HEK293 (cell line): ENCODE measurements at regions not wholly inside any gene's neighbourhood (a gene's known extent, or its start where the extent isn't known, plus 50 kb on each side); places are given as distances from the start of the nearest gene placed in this dataset.

Experiments used
- BCL11B ChIP-seq: fragments of 450-650 bp; formaldehyde crosslinking; IDR thresholded peaks from 2 replicates; pipeline ENCODE4 v1.5.1; 2016; ENCODE audit warnings: low read depth, missing biosample characterization, missing genetic modification characterization
- FEZF1 ChIP-seq: fragments of 450-650 bp; formaldehyde crosslinking; IDR thresholded peaks from 2 replicates; pipeline ENCODE4 v1.5.1; 2016; ENCODE audit warnings: missing biosample characterization, missing genetic modification characterization
- HIC1 ChIP-seq: fragments of 450-650 bp; formaldehyde crosslinking; IDR thresholded peaks from 2 replicates; pipeline ENCODE4 v1.5.1; 2016; ENCODE audit warnings: missing biosample characterization, missing genetic modification characterization
- MZF1 ChIP-seq: fragments of 450-650 bp; formaldehyde crosslinking; IDR thresholded peaks from 2 replicates; pipeline ENCODE4 v1.5.1; 2017; ENCODE audit warnings: missing biosample characterization, missing genetic modification characterization, borderline replicate concordance
- PBX3 ChIP-seq: sonication (generic); formaldehyde crosslinking; IDR thresholded peaks from 2 replicates; pipeline ENCODE4 v1.8.1; 2022; ENCODE audit warnings: mild to moderate bottlenecking, moderate library complexity, missing genetic modification reagents
- PRDM1 ChIP-seq: fragments of 450-650 bp; formaldehyde crosslinking; IDR thresholded peaks from 2 replicates; pipeline ENCODE4; 2016; ENCODE audit warnings: missing biosample characterization, missing genetic modification characterization
- RBAK ChIP-seq: fragments of 450-650 bp; formaldehyde crosslinking; IDR thresholded peaks from 2 replicates; pipeline ENCODE4 v1.5.1; 2016; ENCODE audit warnings: missing biosample characterization, missing genetic modification characterization
- REPIN1 ChIP-seq: fragments of 450-650 bp; formaldehyde crosslinking; IDR thresholded peaks from 2 replicates; pipeline ENCODE4 v1.5.1; 2017; ENCODE audit warnings: missing biosample characterization, missing genetic modification characterization, low read depth
- SP2 ChIP-seq: fragments of 450-650 bp; formaldehyde crosslinking; IDR thresholded peaks from 2 replicates; pipeline ENCODE4 v1.5.1; 2016; ENCODE audit warnings: missing biosample characterization, missing genetic modification characterization
- ZFP37 ChIP-seq: fragments of 450-650 bp; formaldehyde crosslinking; IDR thresholded peaks from 2 replicates; pipeline ENCODE4 v1.5.1; 2016; ENCODE audit warnings: missing biosample characterization, missing genetic modification characterization
- ZFP69B ChIP-seq: fragments of 450-650 bp; formaldehyde crosslinking; IDR thresholded peaks from 2 replicates; pipeline ENCODE4 v1.5.1; 2016; ENCODE audit warnings: missing biosample characterization, missing genetic modification characterization
- ZNF10 ChIP-seq: fragments of 450-650 bp; formaldehyde crosslinking; IDR thresholded peaks from 2 replicates; pipeline ENCODE4 v1.5.1; 2017; ENCODE audit warnings: missing biosample characterization, missing genetic modification characterization
- ZNF114 ChIP-seq: fragments of 450-650 bp; formaldehyde crosslinking; IDR thresholded peaks from 2 replicates; pipeline ENCODE4 v1.5.0; 2017; ENCODE audit warnings: missing biosample characterization, missing genetic modification characterization
- ZNF121 ChIP-seq: fragments of 450-650 bp; formaldehyde crosslinking; IDR thresholded peaks from 2 replicates; pipeline ENCODE4 v1.5.1; 2016; ENCODE audit warnings: missing biosample characterization, missing genetic modification characterization
- ZNF138 ChIP-seq: fragments of 450-650 bp; formaldehyde crosslinking; IDR thresholded peaks from 2 replicates; pipeline ENCODE4 v1.5.1; 2016; ENCODE audit warnings: missing biosample characterization, missing genetic modification characterization, borderline replicate concordance
- ZNF148 ChIP-seq: fragments of 450-650 bp; formaldehyde crosslinking; IDR thresholded peaks from 2 replicates; pipeline ENCODE4 v1.5.0; 2017; ENCODE audit warnings: missing biosample characterization, missing genetic modification characterization, borderline replicate concordance
- ZNF19 ChIP-seq: fragments of 450-650 bp; formaldehyde crosslinking; IDR thresholded peaks from 2 replicates; pipeline ENCODE4; 2016; ENCODE audit warnings: missing biosample characterization, missing genetic modification characterization, low read depth
- ZNF2 ChIP-seq: fragments of 450-650 bp; formaldehyde crosslinking; IDR thresholded peaks from 2 replicates; pipeline ENCODE4 v1.5.1; 2016; ENCODE audit warnings: missing biosample characterization, missing genetic modification characterization
- ZNF24 ChIP-seq: fragments of 450-650 bp; formaldehyde crosslinking; IDR thresholded peaks from 2 replicates; pipeline ENCODE4 v1.5.1; 2016; ENCODE audit warnings: missing biosample characterization, missing genetic modification characterization
- ZNF311 ChIP-seq: fragments of 450-650 bp; formaldehyde crosslinking; IDR thresholded peaks from 2 replicates; pipeline ENCODE4 v1.5.1; 2017; ENCODE audit warnings: missing biosample characterization, missing genetic modification characterization, borderline replicate concordance
- ZNF510 ChIP-seq: fragments of 450-650 bp; formaldehyde crosslinking; IDR thresholded peaks from 2 replicates; pipeline ENCODE4 v1.5.1; 2018; ENCODE audit warnings: mild to moderate bottlenecking, missing genetic modification characterization, missing biosample characterization; ENCODE audit not compliant: insufficient replicate concordance
- ZNF514 ChIP-seq: fragments of 450-650 bp; formaldehyde crosslinking; IDR thresholded peaks from 2 replicates; pipeline ENCODE4 v1.5.1; 2016; ENCODE audit warnings: missing biosample characterization, missing genetic modification characterization
- ZNF529 ChIP-seq: fragments of 450-650 bp; formaldehyde crosslinking; IDR thresholded peaks from 2 replicates; pipeline ENCODE4 v1.5.1; 2017; ENCODE audit warnings: missing genetic modification characterization, missing biosample characterization; ENCODE audit not compliant: insufficient replicate concordance
- ZNF555 ChIP-seq: fragments of 450-650 bp; formaldehyde crosslinking; conservative IDR thresholded peaks from 2 replicates; pipeline ENCODE4 v1.5.1; 2017; ENCODE audit warnings: missing biosample characterization, mild to moderate bottlenecking, missing genetic modification characterization, inconsistent platforms
- ZNF600 ChIP-seq: fragments of 450-650 bp; formaldehyde crosslinking; IDR thresholded peaks from 2 replicates; pipeline ENCODE4 v1.5.1; 2016; ENCODE audit warnings: missing biosample characterization, missing genetic modification characterization
- ZNF677 ChIP-seq: fragments of 450-650 bp; IDR thresholded peaks from 2 replicates; pipeline ENCODE4 v1.5.0; 2018; ENCODE audit warnings: missing biosample characterization, mild to moderate bottlenecking, missing genetic modification characterization, moderate library complexity
- ZNF830 ChIP-seq: fragments of 450-650 bp; IDR thresholded peaks from 2 replicates; pipeline ENCODE4 v1.5.0; 2018; ENCODE audit warnings: missing biosample characterization, missing genetic modification characterization, low read depth, mild to moderate bottlenecking, moderate library complexity
- ZSCAN30 ChIP-seq: fragments of 450-650 bp; IDR thresholded peaks from 2 replicates; pipeline ENCODE4 v1.5.1; 2018; ENCODE audit warnings: missing biosample characterization, mild to moderate bottlenecking, missing genetic modification characterization, moderate library complexity
- TF ChIP-seq, protein P1 (sequence below): fragments of 450-650 bp; formaldehyde crosslinking; IDR thresholded peaks from 2 replicates; pipeline ENCODE4 v1.5.1; 2017; ENCODE audit warnings: missing biosample characterization, mild to moderate bottlenecking, missing genetic modification characterization, moderate library complexity
- TF ChIP-seq, protein P2 (sequence below): fragments of 450-650 bp; formaldehyde crosslinking; IDR thresholded peaks from 2 replicates; pipeline ENCODE4 v1.5.1; 2017; ENCODE audit warnings: missing biosample characterization, missing genetic modification characterization

DNA sequence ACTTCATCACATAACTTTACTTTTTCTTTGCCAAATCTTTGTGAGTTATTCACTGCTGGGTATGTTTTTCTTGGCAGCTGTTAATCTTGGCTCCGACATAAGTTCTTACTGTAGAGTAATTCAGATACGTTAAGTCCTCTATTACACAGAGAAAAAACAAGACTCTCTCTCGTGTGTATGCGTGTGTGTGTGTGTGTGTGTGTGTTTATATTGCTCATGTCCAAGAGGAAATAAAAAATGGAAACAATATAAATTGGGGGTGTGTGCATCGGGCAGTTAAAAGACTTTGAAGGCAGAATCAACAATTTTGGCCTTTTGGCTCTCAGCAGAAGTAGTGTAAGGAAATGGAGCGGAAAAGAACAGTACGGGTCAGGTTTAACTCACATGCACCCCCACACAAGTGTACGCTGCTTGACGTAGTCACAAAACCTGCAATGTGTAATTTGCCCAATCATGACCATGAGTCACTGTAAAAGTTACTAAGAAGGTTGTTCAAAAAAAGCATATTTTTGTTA, 67.2 kb upstream of the IFNE start (continued):
- TF ChIP-seq ZNF529 (tag by site-specific recombination) = no peak
- TF ChIP-seq PBX3 (CRISPR knock-in tag) = no peak
- TF ChIP-seq ZNF514 (tag by site-specific recombination) = no peak
- TF ChIP-seq ZFP69B = 0 out of 2 replicates have a peak, but pooled peaks have one; percentile 41
- peak; percentile 66; the same call in 1 of the 2 replicates for TF ChIP-seq ZNF677
- TF ChIP-seq PRDM1 (tag by site-specific recombination) = no peak
- peak; percentile 12; the same call in 1 of the 2 replicates for TF ChIP-seq ZNF24 (tag by site-specific recombination)
- TF ChIP-seq ZNF138 (tag by site-specific recombination) = no peak
- no peak for TF ChIP-seq SP2
- TF ChIP-seq ZFP37 (tag by site-specific recombination) = no peak
- TF ChIP-seq BCL11B = no peak
- TF ChIP-seq FEZF1 (tag by site-specific recombination) = peak; percentile 95
- TF ChIP-seq RBAK = no peak
- TF ChIP-seq ZNF19 (tag by site-specific recombination) = no peak; the same call in 1 of the 2 replicates
- TF ChIP-seq ZNF114 (tag by site-specific recombination) = no peak
- TF ChIP-seq ZSCAN30 = no peak; the same call in 1 of the 2 replicates
- TF ChIP-seq ZNF830 = no peak
- TF ChIP-seq ZNF600 (tag by site-specific recombination) = peak; percentile 49
- TF ChIP-seq, protein P1, sequence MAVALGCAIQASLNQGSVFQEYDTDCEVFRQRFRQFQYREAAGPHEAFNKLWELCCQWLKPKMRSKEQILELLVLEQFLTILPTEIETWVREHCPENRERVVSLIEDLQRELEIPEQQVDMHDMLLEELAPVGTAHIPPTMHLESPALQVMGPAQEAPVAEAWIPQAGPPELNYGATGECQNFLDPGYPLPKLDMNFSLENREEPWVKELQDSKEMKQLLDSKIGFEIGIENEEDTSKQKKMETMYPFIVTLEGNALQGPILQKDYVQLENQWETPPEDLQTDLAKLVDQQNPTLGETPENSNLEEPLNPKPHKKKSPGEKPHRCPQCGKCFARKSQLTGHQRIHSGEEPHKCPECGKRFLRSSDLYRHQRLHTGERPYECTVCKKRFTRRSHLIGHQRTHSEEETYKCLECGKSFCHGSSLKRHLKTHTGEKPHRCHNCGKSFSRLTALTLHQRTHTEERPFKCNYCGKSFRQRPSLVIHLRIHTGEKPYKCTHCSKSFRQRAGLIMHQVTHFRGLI (tag by site-specific recombination) = no peak
- TF ChIP-seq ZNF510 (tag by site-specific recombination) = no peak
- TF ChIP-seq ZNF148 (tag by site-specific recombination) = no peak
- TF ChIP-seq ZNF10 = no peak
- no peak for TF ChIP-seq ZNF121 (tag by site-specific recombination)
- TF ChIP-seq ZNF555 (tag by site-specific recombination) = no peak
- no peak for TF ChIP-seq REPIN1
- peak; percentile 69; the same call in 1 of the 2 replicates for TF ChIP-seq ZNF2 (tag by site-specific recombination)
- no peak for TF ChIP-seq MZF1 (tag by site-specific recombination)
- TF ChIP-seq, protein P2, sequence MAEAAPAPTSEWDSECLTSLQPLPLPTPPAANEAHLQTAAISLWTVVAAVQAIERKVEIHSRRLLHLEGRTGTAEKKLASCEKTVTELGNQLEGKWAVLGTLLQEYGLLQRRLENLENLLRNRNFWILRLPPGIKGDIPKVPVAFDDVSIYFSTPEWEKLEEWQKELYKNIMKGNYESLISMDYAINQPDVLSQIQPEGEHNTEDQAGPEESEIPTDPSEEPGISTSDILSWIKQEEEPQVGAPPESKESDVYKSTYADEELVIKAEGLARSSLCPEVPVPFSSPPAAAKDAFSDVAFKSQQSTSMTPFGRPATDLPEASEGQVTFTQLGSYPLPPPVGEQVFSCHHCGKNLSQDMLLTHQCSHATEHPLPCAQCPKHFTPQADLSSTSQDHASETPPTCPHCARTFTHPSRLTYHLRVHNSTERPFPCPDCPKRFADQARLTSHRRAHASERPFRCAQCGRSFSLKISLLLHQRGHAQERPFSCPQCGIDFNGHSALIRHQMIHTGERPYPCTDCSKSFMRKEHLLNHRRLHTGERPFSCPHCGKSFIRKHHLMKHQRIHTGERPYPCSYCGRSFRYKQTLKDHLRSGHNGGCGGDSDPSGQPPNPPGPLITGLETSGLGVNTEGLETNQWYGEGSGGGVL = peak; percentile 79
- no peak for TF ChIP-seq HIC1 (tag by site-specific recombination)
- TF ChIP-seq ZNF311 (tag by site-specific recombination) = no peak
